HG02973 (cell line): ENCODE measurements at regions not wholly inside any gene's neighbourhood (a gene's known extent, or its start where the extent isn't known, plus 50 kb on each side); places are given as distances from the start of the nearest gene placed in this dataset.
"Not testable (repeated sequence)": the region's sequence is repeated elsewhere in the genome, so short reads cannot be mapped to it uniquely, and the experiment has no call there.

Source experiments
- ATAC-seq: cut with Tn5 transposase; IDR thresholded peaks from one replicate; pipeline ENCODE4 v1.9.1; 2021; ENCODE audit warnings: moderate library complexity; ENCODE audit not compliant: unreplicated experiment

- no peak for ATAC-seq
Observed at GRCh38 chr4:174012886-174013259, 270.6 kb downstream of the FBXO8 start.

- no peak for ATAC-seq
Observed at GRCh38 chr4:174012135-174012885, 271.2 kb downstream of the FBXO8 start.

GRCh38 chr4:174010547-174010946, 272.9 kb downstream of the FBXO8 start:
- ATAC-seq: no peak

GRCh38 chr4:174009686-174010451, 273.6 kb downstream of the FBXO8 start:
- no peak for ATAC-seq

- ATAC-seq: no peak
Observed at GRCh38 chr4:174005422-174005821, 278.0 kb downstream of the FBXO8 start.

- no peak for ATAC-seq
Observed at GRCh38 chr4:173998471-173999144, 284.9 kb downstream of the FBXO8 start.

GRCh38 chr4:173995779-173996178, 287.7 kb downstream of the FBXO8 start:
- not testable (repeated sequence) for ATAC-seq

- ATAC-seq: no peak
Observed at GRCh38 chr4:173991814-173992213, 291.7 kb downstream of the FBXO8 start.

GRCh38 chr4:173991316-173991715, 292.2 kb downstream of the FBXO8 start:
- ATAC-seq: no peak

GRCh38 chr4:173990869-173991210, 292.6 kb downstream of the FBXO8 start:
- no peak for ATAC-seq

- no peak for ATAC-seq
Observed at GRCh38 chr4:173990126-173990868, 293.2 kb downstream of the FBXO8 start.

- not testable (repeated sequence) for ATAC-seq
Observed at GRCh38 chr4:173963523-173963922, 319.9 kb downstream of the FBXO8 start.

GRCh38 chr4:173960398-173960797, 323.1 kb downstream of the FBXO8 start:
- ATAC-seq: no peak

GRCh38 chr4:173958445-173958844, 325.0 kb downstream of the FBXO8 start:
- no peak for ATAC-seq

GRCh38 chr4:173943547-173943946, 339.9 kb downstream of the FBXO8 start:
- no peak for ATAC-seq

- ATAC-seq: no peak
Observed at GRCh38 chr4:173940146-173940545, 343.3 kb downstream of the FBXO8 start.

- no peak for ATAC-seq
Observed at GRCh38 chr4:173937631-173938270, 345.7 kb downstream of the FBXO8 start.

GRCh38 chr4:173936861-173937260, 346.6 kb downstream of the FBXO8 start:
- ATAC-seq: no peak

GRCh38 chr4:173935622-173936405, 347.7 kb downstream of the FBXO8 start:
- ATAC-seq: no peak
